Right lobe of liver (tissue), 4 donors: ENCODE measurements at regions not wholly inside any gene's neighbourhood (a gene's known extent, or its start where the extent isn't known, plus 50 kb on each side); places are given as distances from the start of the nearest gene placed in this dataset.

Source experiments
- POLR2A ChIP-seq: fragments of 450-650 bp; IDR thresholded peaks from one replicate; pipeline ENCODE4 v1.6.1; 2017; ENCODE audit warnings: antibody characterized with exemption, mild to moderate bottlenecking
- TF ChIP-seq, protein P1 (sequence below), 4 donors: fragments of 200-600 bp in 3 of 4; fragments of 450-650 bp in 1 of 4; IDR thresholded peaks; one replicate each; pipeline versions ENCODE4 v1.5.1 to v1.8.0; 2016 to 2022; ENCODE audit warnings: antibody characterized with exemption in 4 of 4, mild to moderate bottlenecking in 2 of 4
- donor health status: DM: no; HTN: no; CAD: no.
- donor health status: DM: no; HTN: no; CAD: no.
- donor health status: DM: no; HTN: yes; CAD: no.

DNA sequence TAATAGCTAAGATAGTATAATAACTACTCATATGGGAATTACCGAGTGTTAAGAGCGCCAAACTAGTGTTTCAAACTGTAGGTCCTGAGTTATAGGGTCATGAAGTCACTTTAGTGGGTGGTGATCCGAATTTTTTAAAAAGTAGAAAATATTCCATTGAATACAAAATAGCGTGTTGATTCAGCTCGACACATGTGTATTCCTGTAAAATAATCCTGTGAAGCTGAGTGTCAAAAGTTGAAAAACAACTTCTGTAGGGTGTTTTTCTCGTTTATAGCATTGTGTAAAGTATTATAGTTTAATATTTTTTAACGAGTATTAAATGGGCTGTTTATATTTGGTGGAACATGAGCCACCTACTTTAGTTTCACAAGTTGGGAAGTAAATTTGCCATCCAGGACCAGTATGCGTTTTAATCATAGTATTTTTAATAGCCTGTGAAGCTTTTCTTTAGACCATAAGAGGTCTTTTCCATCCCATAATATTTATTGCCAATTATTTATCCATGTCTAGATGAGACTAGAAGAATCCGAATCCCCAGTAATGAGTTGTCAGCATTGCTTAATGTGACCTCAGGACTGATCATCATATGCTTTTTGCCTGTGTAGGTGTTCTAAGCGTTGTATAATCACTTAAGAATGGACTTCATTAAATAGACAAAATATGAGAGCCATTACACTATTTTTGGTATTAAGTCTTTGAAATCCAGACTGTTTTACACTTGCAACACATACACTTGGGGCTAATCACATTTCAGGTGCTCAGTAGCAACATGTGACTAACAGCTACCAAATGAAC is 84.1 kb downstream of the PTPDC1 start:
- TF ChIP-seq, protein P1, sequence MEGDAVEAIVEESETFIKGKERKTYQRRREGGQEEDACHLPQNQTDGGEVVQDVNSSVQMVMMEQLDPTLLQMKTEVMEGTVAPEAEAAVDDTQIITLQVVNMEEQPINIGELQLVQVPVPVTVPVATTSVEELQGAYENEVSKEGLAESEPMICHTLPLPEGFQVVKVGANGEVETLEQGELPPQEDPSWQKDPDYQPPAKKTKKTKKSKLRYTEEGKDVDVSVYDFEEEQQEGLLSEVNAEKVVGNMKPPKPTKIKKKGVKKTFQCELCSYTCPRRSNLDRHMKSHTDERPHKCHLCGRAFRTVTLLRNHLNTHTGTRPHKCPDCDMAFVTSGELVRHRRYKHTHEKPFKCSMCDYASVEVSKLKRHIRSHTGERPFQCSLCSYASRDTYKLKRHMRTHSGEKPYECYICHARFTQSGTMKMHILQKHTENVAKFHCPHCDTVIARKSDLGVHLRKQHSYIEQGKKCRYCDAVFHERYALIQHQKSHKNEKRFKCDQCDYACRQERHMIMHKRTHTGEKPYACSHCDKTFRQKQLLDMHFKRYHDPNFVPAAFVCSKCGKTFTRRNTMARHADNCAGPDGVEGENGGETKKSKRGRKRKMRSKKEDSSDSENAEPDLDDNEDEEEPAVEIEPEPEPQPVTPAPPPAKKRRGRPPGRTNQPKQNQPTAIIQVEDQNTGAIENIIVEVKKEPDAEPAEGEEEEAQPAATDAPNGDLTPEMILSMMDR (IDR thresholded peaks at IDR 0.05): no peak
- TF ChIP-seq POLR2A: no peak
